ENCODE measurements at regions not wholly inside any gene's neighbourhood (a gene's known extent, or its start where the extent isn't known, plus 50 kb on each side); places are given as distances from the start of the nearest gene placed in this dataset.

DNA sequence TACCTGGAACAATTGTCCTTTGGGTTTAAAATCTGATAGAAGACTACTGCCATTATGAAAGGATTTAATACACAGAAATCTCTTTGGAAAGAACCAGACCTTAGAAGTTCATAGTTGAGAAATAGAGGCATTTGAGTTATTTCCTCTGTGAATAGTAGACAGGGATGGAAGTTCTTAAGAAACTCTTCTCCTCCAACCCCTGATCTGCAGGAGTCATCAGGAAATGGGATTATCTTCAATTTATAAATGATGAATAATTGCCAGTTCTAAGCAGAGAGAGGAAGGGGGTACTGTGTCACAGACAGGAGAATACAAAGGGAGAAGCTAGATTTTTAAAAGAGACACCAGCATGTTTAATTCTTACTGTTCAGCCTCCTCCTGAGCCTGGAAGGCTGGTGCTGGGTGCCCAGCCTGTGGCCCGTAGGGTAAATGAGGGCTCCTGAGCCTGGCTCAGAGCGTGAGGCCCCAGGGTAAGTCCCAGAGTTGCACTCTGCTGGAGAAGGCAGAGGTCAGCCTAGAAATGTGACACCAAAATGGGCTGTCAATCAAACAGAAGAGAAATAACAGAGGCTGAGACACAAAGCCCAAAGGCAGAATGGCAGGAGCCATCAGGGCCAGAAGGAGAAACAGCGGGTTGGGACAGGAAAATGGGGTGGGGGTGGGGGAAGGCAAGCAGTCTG is 58.2 kb upstream of the PKDCC start:
- H3K27ac Mint-ChIP-seq, result no peak overlapping the region
- H3K27me3 Mint-ChIP-seq (ENCODE audit: insufficient read depth), result peaks cover 19% of the 10 kb centered on the region
- no peaks in the 10 kb centered on the region for H3K9me3 Mint-ChIP-seq

DNA sequence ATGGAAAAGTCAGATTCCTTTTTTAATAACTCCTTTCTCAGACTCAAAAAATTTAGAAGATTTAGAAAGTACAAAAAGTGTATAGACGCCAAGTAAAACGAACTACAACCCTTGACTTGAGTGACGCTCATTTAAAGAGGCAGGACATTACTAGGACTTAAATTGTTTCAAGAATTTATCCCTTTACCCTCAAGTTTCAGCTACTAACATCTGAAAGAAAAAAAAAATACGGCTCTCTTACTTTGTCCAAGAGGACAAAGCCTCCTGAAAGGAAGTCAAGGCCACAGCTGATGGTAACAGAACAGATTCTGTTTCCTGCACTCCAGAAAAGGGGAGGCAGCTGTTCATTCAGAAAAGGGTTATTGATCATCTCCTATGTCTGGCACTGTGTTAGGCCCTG is 57.6 kb upstream of the PKDCC start:
- Mint-ChIP-seq H3K36me3 (ENCODE audit: low read depth) (no peaks in the 10 kb centered on the region), H3K9me3 (no peaks in the 10 kb centered on the region), H3K27me3 (ENCODE audit: insufficient read depth) (peaks cover 17% of the 10 kb centered on the region), H3K4me3 (no peak overlapping the region), H3K4me1 (ENCODE audit: low read depth) (no peaks in the 10 kb centered on the region), H3K27ac (no peak overlapping the region)
- DNase-seq (ENCODE audit: low spot score), result no peak
- intact Hi-C loops (cut with micrococcal nuclease), result no loop called here

More for the DNA sequence above, 58.2 kb upstream of the PKDCC start:
- no peak overlapping the region for H3K4me3 Mint-ChIP-seq
- intact Hi-C loops (cut with micrococcal nuclease), result no loop called here
- no peaks in the 10 kb centered on the region for H3K36me3 Mint-ChIP-seq (ENCODE audit: low read depth)
- no peaks in the 10 kb centered on the region for H3K4me1 Mint-ChIP-seq (ENCODE audit: low read depth)
- DNase-seq (ENCODE audit: low spot score), result no peak

DNA sequence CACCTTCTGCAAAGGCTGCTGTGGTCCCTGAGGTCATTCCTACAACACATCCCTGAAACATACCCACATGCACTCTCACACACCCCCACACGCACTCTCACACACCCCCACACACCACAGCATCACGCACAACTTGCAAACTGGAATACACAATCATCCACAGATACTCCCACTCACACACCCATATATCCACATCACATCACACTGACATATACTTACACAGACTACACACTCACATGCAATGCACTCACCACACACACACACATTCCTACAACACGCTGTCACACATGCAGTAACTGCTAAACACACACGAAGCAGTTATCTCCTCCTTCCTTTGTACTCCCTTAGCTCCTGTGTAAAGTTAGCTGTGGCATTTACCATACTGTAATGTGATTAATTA is 57.1 kb upstream of the PKDCC start:
- H3K36me3 Mint-ChIP-seq (ENCODE audit: low read depth), result no peaks in the 10 kb centered on the region
- H3K4me1 Mint-ChIP-seq (ENCODE audit: low read depth), result no peaks in the 10 kb centered on the region
- no peak for DNase-seq (ENCODE audit: low spot score)
- peaks cover 14% of the 10 kb centered on the region for H3K27me3 Mint-ChIP-seq (ENCODE audit: insufficient read depth)
- intact Hi-C loops (cut with micrococcal nuclease), result no loop called here
- no peak overlapping the region for H3K27ac Mint-ChIP-seq
- H3K9me3 Mint-ChIP-seq, result no peaks in the 10 kb centered on the region
- H3K4me3 Mint-ChIP-seq, result no peak overlapping the region

DNA sequence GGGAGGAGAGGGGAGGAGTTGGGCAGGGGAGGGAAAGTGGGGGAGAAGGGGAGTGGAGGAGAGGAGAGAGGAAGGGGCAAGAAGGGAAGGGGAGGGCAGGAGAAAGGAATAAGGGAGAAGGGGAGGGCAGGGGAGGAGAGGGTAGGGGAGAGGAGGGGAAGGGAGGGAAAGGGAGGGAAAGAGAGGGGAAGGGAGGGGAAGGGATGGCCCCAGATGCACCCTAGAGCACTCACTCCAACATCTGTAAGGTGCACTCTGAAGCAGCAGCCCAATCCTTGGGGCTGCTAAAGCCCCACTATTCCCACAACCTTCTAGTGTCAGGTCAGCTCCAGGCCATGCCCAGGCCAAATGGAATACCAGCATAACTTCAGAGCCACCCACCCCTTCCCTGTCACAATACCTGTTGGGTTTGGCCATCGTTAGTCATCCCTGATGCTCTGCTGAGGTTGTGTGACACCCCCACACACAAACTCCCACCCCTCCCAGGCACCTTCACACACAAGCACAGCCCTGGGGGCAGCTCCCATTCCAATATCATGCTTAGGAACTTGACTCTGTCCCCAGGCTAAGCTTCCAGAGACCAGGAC is 55.7 kb upstream of the PKDCC start:
- H3K36me3 Mint-ChIP-seq (ENCODE audit: low read depth), result no peaks in the 10 kb centered on the region
- no peaks in the 10 kb centered on the region for H3K4me1 Mint-ChIP-seq (ENCODE audit: low read depth)
- peaks cover 14% of the 10 kb centered on the region for H3K27me3 Mint-ChIP-seq (ENCODE audit: insufficient read depth)
- intact Hi-C loops (cut with micrococcal nuclease), result no loop called here
- no peak overlapping the region for H3K27ac Mint-ChIP-seq
- H3K4me3 Mint-ChIP-seq, result no peak overlapping the region
- no peaks in the 10 kb centered on the region for H3K9me3 Mint-ChIP-seq
- no peak for DNase-seq (ENCODE audit: low spot score)

DNA sequence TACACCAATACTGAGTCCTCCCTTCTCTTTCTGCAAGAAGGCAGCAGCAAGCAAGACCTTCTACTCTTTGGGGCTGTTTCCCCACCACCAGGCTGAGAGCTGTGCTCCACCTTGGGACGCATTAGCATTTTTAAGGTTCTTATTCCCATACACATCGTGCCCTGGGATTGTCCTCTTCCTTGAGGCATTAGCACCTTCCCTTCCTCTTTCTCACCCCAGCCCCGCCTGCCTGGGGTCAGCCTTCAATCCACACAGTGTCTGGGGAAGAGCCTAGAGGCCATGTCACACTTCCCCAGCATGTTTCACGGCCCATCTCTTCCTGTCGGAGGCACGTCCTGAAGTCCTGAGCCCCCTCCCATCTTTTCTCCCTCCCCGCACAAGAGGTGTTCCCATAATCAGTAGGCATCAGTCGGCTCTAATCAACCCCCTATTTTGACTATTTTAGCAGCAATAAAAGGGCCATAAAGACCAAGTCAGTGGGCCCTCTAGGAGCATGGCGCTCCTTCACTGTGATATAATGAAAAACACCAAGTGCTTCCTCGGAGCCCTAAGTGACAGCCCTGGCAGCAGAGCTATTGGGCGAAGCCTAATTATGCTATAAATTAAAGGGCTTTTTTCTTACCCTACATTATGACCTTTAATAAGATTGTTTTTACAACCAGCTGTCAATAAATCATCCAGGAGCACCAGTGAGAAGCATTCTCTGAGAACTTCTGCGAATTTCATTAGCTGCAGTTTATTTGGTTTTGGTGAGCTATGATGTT is 55.0 kb upstream of the PKDCC start:
- intact Hi-C loops (cut with micrococcal nuclease), result no loop called here
- H3K4me1 Mint-ChIP-seq (ENCODE audit: low read depth), result no peaks in the 10 kb centered on the region
- no peaks in the 10 kb centered on the region for H3K9me3 Mint-ChIP-seq
- no peak overlapping the region for H3K4me3 Mint-ChIP-seq
- peaks cover 12% of the 10 kb centered on the region for H3K27me3 Mint-ChIP-seq (ENCODE audit: insufficient read depth)
- H3K36me3 Mint-ChIP-seq (ENCODE audit: low read depth), result no peaks in the 10 kb centered on the region
- H3K27ac Mint-ChIP-seq, result no peak overlapping the region
- no peak for DNase-seq (ENCODE audit: low spot score)

DNA sequence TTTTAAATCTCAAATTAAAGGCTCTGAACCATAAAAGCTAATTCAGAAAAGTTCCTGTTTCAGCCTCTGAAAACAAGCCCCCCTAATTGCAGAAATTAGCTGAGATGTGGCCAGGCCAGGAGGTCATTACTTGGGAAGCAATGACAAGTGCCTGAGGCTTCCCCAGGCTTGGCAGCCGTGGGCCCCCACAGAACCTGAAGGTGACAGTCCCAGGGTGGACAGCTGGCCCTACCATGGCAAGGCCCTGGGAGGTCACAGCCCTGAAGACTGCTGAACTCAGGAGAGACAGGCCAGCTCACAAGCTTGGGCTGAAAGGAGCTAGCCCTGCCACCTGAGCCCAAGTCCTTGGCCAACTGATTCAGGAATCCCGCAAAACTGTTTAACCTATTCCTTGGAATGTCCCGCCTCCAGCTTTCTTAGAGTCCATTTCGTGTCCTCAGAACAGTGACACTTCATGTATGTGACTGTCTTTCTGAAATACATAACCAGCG is 54.3 kb upstream of the PKDCC start:
- H3K4me1 Mint-ChIP-seq (ENCODE audit: low read depth), result no peaks in the 10 kb centered on the region
- H3K9me3 Mint-ChIP-seq, result no peaks in the 10 kb centered on the region
- intact Hi-C loops (cut with micrococcal nuclease), result no loop called here
- H3K27me3 Mint-ChIP-seq (ENCODE audit: insufficient read depth), result peaks cover 12% of the 10 kb centered on the region
- DNase-seq (ENCODE audit: low spot score), result no peak
- no peak overlapping the region for H3K4me3 Mint-ChIP-seq
- no peaks in the 10 kb centered on the region for H3K36me3 Mint-ChIP-seq (ENCODE audit: low read depth)
- H3K27ac Mint-ChIP-seq, result no peak overlapping the region

DNA sequence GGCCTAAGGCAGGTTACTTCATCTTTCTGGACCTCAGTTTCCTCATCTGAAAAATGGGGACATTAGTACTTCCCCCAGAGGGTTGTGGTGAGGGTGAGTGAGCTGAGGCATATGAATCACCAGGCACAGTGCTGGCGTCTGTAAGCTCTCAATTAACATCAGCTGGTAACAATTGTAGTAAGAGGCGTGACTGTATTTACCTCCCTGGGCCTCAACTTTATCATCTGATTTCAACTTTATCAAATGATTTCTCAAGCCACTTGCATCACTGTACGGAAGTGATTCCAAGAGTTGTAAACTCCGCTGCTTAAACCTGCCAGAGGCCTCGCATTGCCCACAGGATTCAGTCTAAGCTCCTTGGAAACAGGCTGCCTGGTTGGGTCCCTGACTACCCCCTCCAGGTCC is 53.6 kb upstream of the PKDCC start:
- no peaks in the 10 kb centered on the region for H3K9me3 Mint-ChIP-seq
- DNase-seq (ENCODE audit: low spot score), result no peak
- intact Hi-C loops (cut with micrococcal nuclease), result no loop called here
- no peaks in the 10 kb centered on the region for H3K36me3 Mint-ChIP-seq (ENCODE audit: low read depth)
- H3K4me3 Mint-ChIP-seq, result no peak overlapping the region
- no peak overlapping the region for H3K27ac Mint-ChIP-seq
- no peaks in the 10 kb centered on the region for H3K4me1 Mint-ChIP-seq (ENCODE audit: low read depth)
- peaks cover 8% of the 10 kb centered on the region for H3K27me3 Mint-ChIP-seq (ENCODE audit: insufficient read depth)

DNA sequence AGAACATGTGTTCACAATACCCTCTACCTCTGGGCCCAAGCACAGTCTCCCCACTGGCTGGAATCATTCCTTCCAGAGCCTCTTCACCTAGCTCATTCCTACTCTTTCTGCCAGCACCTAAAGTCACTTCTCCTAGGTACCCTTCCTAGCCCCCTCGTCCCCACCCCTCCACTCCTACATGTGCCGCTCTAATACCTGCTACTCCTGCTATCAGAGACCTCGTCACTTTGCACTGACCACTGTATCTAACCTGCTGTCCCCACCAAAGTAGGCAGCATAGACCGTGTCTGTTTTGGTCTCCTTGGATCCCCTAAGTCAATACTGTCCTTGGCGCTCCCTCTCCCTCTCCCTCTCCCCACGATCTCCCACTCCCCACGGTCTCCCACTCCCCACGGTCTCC is 53.2 kb upstream of the PKDCC start:
- Mint-ChIP-seq H3K27me3 (ENCODE audit: insufficient read depth) (peaks cover 5% of the 10 kb centered on the region), H3K9me3 (no peaks in the 10 kb centered on the region), H3K36me3 (ENCODE audit: low read depth) (no peaks in the 10 kb centered on the region), H3K27ac (no peak overlapping the region), H3K4me3 (no peak overlapping the region), H3K4me1 (ENCODE audit: low read depth) (no peaks in the 10 kb centered on the region)
- intact Hi-C loops (cut with micrococcal nuclease), result no loop called here
- no peak for DNase-seq (ENCODE audit: low spot score)

DNA sequence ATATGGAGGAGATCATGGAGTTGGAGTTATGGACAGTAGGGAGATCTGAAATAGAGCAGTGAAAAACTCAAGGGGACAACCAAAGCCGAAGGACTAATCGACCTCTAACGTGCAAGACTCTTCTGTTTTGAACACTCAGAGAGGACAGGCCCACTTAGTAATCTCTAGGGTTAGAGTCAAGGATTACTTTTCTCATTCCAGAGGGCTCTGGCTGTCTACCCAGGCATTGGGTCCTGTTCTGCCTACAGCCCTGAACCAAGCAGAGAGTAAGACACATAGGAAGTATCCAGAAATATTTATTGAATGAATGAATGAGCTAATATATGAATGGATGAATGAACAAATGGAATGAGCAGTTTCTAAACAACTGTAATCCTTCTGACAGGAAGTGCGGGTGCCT is 50.3 kb upstream of the PKDCC start:
- intact Hi-C loops (cut with micrococcal nuclease), result no loop called here
- no peaks in the 10 kb centered on the region for H3K4me1 Mint-ChIP-seq (ENCODE audit: low read depth)
- no peaks in the 10 kb centered on the region for H3K9me3 Mint-ChIP-seq
- H3K4me3 Mint-ChIP-seq, result no peak overlapping the region
- no peaks in the 10 kb centered on the region for H3K36me3 Mint-ChIP-seq (ENCODE audit: low read depth)
- H3K27me3 Mint-ChIP-seq (ENCODE audit: insufficient read depth), result peaks cover 3% of the 10 kb centered on the region
- H3K27ac Mint-ChIP-seq, result no peak overlapping the region
- no peak for DNase-seq (ENCODE audit: low spot score)

Measured in activated T-helper 1 cell treated with anti-CD3 and anti-CD28 coated beads, Interleukin-12 subunit alpha, Interleukin-12 subunit beta, Interleukin-2, Interleukin-4 antibody, amounts not matched to agents 30 ng/mL and 10 ng/mL and 1 ng/mL, durations not matched to agents 14 hours and 24 hours and 36 hours (primary cell).